ENCODE measurements at regions not wholly inside any gene's neighbourhood (a gene's known extent, or its start where the extent isn't known, plus 50 kb on each side); places are given as distances from the start of the nearest gene placed in this dataset.
"Not testable (repeated sequence)": the region's sequence is repeated elsewhere in the genome, so short reads cannot be mapped to it uniquely, and the experiment has no call there.

DNA sequence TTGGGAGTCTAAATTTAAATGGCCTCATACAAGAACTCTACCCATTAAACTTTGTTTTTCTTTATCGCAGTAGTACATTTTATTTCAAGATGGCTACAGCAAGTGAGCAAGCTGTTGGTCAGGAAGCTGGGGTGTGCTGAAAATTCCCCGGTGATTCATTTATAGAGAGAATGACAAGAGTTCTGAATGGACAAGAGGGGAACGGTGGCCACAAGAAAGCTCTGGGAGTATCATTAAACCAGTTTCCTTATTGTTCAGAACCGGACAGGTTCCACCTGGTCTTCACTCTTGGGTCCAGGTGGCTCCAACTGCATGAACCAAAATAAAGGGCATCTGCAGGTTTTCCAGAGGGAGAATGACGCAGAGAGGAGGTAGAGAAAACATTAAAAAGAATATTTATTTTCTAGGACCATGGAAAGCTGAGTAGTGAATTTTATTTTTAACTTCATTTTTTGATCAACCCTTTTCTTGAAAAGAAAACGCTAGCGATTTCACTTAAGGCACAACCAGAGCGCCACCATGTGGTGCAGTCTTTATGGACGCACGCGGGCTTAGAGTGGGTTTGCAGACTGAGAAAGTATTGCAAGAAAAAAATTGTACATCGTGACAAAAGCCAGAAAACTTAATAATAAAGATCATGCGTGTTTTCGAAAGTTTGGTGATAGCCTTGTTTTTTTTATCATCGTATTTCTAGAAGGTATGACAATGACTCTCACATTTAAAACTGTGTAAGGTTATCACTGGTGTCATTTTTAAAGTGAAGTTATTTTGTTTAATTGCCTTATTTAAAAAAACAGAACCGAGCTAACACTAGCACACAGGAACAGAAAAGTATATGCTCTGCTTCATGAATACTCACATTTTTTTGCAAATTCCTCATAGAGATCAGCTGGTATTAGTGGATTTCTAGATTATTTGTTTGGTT is 97.9 kb upstream of the NOL4 start:
- H3K36me3 Mint-ChIP-seq, result no peaks in the 10 kb centered on the region
- no peak for DNase-seq
- H3K27me3 Mint-ChIP-seq (ENCODE audit: low read depth in 3 of 3), result peaks cover 0 to 2% (median 0%) of the 10 kb centered on the region in 3 donors
- no peak overlapping the region for H3K4me3 Mint-ChIP-seq
- no peaks in the 10 kb centered on the region for H3K4me1 Mint-ChIP-seq
- peaks cover 2 to 20% (median 7%) of the 10 kb centered on the region in 6 donors for H3K9me3 Mint-ChIP-seq
- H3K27ac Mint-ChIP-seq, result no peak overlapping the region

DNA sequence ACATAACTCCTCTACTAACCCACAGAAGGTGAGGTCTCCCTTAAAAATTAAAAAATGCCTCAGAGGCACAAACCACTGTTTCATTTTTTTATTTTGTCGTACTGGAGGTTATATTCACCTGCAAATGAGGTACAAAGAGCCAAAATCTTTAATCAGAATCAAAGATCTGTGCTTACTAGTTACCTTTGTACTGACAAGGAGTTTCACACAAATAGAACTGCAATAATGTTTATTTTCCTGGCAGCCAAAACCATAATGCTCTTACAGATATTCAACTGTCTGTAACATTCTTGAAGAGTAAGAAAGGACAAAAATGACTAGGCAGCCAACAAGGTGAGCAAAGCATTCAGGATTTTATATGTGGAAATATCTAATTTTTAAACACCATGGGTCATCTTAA is 105.1 kb upstream of the NOL4 start:
- DNase-seq, result no peak
- Mint-ChIP-seq H3K36me3 (no peaks in the 10 kb centered on the region), H3K4me1 (no peaks in the 10 kb centered on the region), H3K9me3 (peaks cover 2 to 30% (median 11%) of the 10 kb centered on the region in 6 donors), H3K27me3 (ENCODE audit: low read depth in 3 of 3) (peaks cover 0 to 1% (median 0%) of the 10 kb centered on the region in 3 donors), H3K4me3 (no peak overlapping the region), H3K27ac (no peak overlapping the region)

DNA sequence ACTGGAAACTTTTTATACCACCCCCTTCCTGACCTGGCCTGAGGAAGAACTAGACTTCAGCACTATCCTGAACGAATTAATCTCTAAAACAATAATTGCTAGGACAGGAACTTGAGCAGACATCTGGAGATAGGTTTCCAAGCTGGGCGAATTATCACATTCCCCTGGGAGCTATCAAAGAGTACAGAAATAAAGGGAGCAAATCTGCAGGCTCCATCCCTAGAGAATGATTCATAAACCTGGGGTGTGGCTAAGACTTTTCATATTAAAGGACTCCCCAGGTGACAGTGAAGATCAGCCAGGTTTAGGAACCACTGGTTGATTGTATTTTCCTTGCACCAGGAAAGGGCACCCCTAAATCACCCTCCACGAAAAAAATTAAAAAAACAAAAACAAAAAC is 105.6 kb upstream of the NOL4 start:
- no peaks in the 10 kb centered on the region for H3K4me1 Mint-ChIP-seq
- no peaks in the 10 kb centered on the region for H3K36me3 Mint-ChIP-seq
- no peak overlapping the region for H3K27ac Mint-ChIP-seq
- peaks cover 2 to 30% (median 11%) of the 10 kb centered on the region in 6 donors for H3K9me3 Mint-ChIP-seq
- no peak for DNase-seq
- H3K27me3 Mint-ChIP-seq (ENCODE audit: low read depth in 3 of 3), result peaks cover 0 to 1% (median 0%) of the 10 kb centered on the region in 3 donors
- H3K4me3 Mint-ChIP-seq, result no peak overlapping the region

DNA sequence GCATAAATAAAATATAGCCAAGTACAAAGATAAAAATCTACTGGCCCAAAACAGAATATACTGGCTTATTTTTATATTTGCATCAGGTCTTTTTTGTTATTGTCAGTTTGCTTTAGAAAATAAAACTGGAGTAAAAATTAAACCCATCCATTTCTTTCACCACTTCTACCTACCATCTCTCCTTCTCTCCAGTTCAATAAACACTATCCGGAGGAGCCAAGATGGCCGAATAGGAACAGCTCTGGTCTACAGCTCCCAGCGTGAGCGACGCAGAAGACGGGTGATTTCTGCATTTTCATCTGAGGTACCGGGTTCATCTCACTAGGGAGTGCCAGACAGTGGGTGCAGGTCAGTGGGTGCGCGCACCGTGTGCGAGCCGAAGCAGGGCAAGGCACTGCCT is 106.2 kb upstream of the NOL4 start:
- H3K27me3 Mint-ChIP-seq (ENCODE audit: low read depth in 3 of 3); H3K27ac Mint-ChIP-seq; H3K4me1 Mint-ChIP-seq; DNase-seq; H3K4me3 Mint-ChIP-seq; H3K36me3 Mint-ChIP-seq: not testable (repeated sequence)
- H3K9me3 Mint-ChIP-seq, result peaks cover 2 to 25% (median 9%) of the 10 kb centered on the region in 6 donors

DNA sequence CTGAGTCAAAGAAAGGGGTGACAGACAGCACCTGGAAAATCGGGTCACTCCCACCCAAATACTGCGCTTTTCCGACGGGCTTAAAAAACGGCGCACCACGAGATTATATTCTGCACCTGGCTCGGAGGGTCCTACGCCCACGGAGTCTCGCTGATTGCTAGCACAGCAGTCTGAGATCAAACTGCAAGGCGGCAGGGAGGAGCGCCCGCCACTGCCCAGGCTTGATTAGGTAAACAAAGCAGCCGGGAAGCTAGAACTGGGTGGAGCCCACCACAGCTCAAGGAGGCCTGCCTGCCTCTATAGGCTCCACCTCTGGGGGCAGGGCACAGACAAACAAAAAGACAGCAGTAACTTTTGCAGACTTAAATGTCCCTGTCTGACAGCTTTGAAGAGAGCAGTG is 106.6 kb upstream of the NOL4 start:
- H3K4me3 Mint-ChIP-seq, H3K4me1 Mint-ChIP-seq: not testable (repeated sequence)
- H3K9me3 Mint-ChIP-seq, result peaks cover 2 to 24% (median 8%) of the 10 kb centered on the region in 6 donors

DNA sequence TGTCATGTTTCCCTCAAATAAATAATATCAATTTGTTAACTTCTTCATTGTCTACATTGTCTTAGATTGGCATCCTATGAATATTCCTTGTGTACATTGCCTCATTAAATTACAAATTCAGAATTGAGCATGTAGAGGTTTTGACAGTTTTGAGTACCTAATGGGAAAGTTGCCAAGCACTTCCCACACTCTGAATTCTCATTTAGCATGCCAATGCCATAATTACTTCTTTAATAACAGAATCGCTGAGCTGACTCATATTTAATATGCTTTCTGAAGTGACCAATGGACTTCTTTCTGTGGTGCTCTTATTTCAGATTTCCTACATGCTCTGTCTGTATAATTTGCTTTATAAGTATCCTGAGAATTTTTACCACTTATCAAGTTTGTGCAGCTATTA is 114.4 kb upstream of the NOL4 start:
- Mint-ChIP-seq H3K4me1 (no peaks in the 10 kb centered on the region), H3K27ac (no peak overlapping the region), H3K27me3 (ENCODE audit: low read depth in 3 of 3) (peaks cover 0 to 2% (median 2%) of the 10 kb centered on the region in 3 donors), H3K4me3 (no peak overlapping the region), H3K36me3 (no peaks in the 10 kb centered on the region), H3K9me3 (peaks cover 0 to 8% (median 4%) of the 10 kb centered on the region in 6 donors)
- DNase-seq, result no peak

More for the DNA sequence above, 106.6 kb upstream of the NOL4 start:
- H3K36me3 Mint-ChIP-seq; H3K27ac Mint-ChIP-seq; DNase-seq; H3K27me3 Mint-ChIP-seq (ENCODE audit: low read depth in 3 of 3): not testable (repeated sequence)

DNA sequence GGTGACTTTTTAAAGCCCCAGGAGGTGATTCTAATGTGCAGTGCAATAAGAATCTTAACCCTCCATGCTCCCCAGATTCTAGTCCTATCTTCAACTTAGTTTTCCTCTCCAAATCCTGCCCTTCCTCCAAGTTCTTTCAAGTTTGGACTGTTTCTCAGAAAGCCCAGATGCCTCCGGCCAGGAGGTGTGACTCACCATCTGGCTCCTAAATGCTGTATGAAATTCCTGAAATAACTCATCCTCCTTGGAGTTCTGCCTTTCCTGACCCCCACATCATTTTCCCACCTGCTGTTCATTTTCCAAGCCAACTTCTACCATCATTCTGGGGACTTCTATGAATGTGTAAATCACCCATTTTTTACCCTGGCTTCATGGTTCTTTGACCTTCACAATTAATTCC is 118.2 kb upstream of the NOL4 start:
- H3K4me3 Mint-ChIP-seq, result no peak overlapping the region
- peaks cover 0 to 11% (median 4%) of the 10 kb centered on the region in 6 donors for H3K9me3 Mint-ChIP-seq
- no peaks in the 10 kb centered on the region for H3K4me1 Mint-ChIP-seq
- H3K27ac Mint-ChIP-seq, result no peak overlapping the region
- no peak for DNase-seq
- H3K36me3 Mint-ChIP-seq, result no peaks in the 10 kb centered on the region
- H3K27me3 Mint-ChIP-seq (ENCODE audit: low read depth in 3 of 3), result peaks cover 0 to 2% (median 2%) of the 10 kb centered on the region in 3 donors

DNA sequence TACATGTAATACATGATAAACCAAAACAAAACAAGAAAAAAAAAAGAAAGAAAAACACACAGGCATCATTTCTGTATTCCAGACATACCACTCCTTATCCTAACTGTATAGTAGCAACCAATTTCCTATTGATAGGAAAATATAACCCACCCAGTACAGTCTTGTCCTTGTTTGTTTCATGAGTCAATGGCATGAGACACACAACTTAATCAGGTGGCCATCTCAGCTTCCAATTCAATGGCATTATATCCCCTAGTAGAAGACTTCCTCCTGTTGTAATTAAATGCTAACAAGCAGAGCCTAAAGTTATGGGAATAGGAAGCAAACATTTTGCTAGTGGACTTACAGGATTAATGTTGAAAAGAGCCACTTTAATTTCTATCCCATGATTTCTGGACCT is 121.0 kb upstream of the NOL4 start:
- Mint-ChIP-seq H3K9me3 (peaks cover 0 to 16% (median 5%) of the 10 kb centered on the region in 6 donors), H3K27ac (no peak overlapping the region), H3K4me1 (no peaks in the 10 kb centered on the region), H3K27me3 (ENCODE audit: low read depth in 3 of 3) (no peaks in the 10 kb centered on the region), H3K4me3 (no peak overlapping the region), H3K36me3 (no peaks in the 10 kb centered on the region)
- DNase-seq, result no peak

DNA sequence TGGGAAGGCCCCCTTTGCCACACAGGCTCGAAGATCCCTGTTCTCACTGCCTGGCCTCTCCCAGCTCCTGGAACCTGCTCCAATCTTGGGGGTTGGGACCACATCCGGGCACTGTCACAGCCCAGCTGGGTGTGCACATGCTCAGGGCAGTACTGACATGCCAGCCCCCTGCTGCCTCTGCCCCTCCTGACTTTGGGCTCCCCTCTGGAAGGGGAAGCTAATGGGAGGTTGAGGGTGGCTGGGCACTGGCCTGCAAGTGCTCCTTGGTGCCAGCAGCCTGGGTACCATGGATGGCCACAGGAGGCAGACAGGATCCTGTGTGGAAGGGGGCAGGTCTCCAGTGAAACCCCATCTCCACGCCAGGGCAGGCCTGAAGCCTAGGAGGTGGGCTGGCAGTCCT is 126.1 kb upstream of the NOL4 start:
- Mint-ChIP-seq H3K27me3 (ENCODE audit: low read depth in 3 of 3) (no peaks in the 10 kb centered on the region), H3K4me3 (no peak overlapping the region)

DNA sequence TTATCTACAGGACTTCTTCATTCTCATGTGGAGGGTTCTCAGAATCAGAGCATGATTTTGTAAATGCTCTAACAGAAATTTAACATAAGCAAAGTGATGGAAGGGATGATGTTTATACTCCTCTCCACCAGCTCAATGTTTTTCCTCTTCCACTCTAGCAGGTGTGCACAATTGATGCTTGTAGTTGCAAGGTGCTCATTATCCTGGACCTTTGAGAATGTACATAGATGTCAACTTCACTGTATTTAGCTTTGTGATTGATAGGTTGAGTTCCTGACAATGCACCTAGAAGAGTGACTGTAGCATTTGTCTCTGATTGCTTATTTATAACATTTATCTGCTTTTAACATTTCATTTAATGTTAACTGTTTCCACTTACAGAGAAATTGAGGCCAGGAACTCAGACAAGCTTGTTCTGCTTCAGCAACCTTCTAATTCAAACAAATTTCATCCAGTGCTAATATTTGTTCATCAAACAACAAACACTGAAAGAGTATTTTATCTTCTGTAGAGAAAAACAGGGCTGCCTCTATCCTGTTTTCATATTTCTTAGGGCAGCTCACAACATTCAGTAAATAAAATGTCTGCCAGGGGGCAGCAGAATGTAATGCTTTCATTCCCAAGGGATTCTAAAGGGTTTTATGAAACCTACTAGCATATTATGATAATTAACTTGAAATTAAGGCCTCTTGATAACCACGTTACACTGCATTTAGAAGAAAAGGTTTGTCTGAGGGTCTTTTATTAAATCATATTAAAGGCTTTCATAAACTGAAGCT is 127.9 kb upstream of the NOL4 start:
- Mint-ChIP-seq H3K36me3 (no peaks in the 10 kb centered on the region), H3K27me3 (ENCODE audit: low read depth in 3 of 3) (no peaks in the 10 kb centered on the region), H3K4me3 (no peak overlapping the region), H3K4me1 (no peaks in the 10 kb centered on the region), H3K9me3 (peaks cover 0 to 27% (median 8%) of the 10 kb centered on the region in 6 donors), H3K27ac (no peak overlapping the region)
- DNase-seq, result no peak

More for the DNA sequence above, 126.1 kb upstream of the NOL4 start:
- H3K9me3 Mint-ChIP-seq, result peaks cover 0 to 28% (median 4%) of the 10 kb centered on the region in 6 donors
- H3K27ac Mint-ChIP-seq, result no peak overlapping the region
- no peaks in the 10 kb centered on the region for H3K36me3 Mint-ChIP-seq
- no peaks in the 10 kb centered on the region for H3K4me1 Mint-ChIP-seq
- no peak for DNase-seq

DNA sequence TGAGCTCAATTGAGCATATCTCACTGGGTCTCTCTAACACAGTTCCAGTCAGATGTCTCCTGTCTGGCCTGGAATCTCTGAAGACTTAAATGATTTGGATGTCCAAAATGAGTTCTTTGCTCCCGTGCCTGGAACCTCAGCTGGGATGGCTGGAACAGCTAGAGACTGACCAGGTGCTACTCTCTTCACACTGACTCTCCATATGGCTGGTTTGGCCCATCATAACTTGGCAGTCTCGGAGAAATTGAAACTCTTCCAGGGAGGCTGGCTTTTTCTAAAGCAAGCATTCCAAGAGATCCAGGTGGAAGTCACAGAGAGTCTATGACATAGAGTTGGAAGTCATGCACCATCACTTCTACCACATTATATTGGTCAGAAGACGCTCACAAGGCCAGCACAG is 129.6 kb upstream of the NOL4 start:
- H3K9me3 Mint-ChIP-seq, result peaks cover 0 to 42% (median 8%) of the 10 kb centered on the region in 6 donors
- H3K4me1 Mint-ChIP-seq, result no peaks in the 10 kb centered on the region
- DNase-seq, result no peak
- peaks cover 0 to 1% (median 0%) of the 10 kb centered on the region in 3 donors for H3K27me3 Mint-ChIP-seq (ENCODE audit: low read depth in 3 of 3)
- no peaks in the 10 kb centered on the region for H3K36me3 Mint-ChIP-seq
- no peak overlapping the region for H3K4me3 Mint-ChIP-seq
- H3K27ac Mint-ChIP-seq, result no peak overlapping the region

DNA sequence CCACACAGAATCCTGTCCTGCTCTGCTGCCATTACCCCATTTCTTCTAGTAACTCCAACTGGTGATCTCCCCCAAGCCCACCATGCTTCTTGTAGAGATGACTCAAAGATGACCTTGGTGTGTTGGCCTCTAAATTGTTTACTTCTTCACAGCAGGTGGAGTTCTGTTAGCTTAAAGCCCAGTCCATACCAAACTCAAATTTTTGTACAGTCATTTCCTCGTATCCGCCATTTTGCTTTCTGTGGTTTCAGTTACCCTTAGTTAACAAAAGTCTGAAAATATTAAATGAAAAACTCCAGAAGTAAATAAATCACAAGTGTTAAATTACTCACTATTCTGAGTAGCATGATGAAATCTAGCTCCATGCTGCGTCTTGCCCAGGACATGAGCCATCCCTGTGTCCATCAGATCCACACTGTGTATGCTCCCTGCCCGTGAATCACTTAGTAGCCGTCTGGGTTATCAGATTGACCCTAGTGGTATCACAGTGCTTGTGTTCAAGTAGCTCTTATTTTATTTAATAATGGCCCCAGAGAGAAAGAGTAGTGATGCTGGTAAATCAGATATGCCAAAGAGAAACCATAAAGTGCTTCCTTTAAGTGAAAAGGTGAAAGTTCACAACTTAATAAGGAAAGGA is 133.3 kb upstream of the NOL4 start:
- Mint-ChIP-seq H3K27me3 (ENCODE audit: low read depth in 3 of 3) (peaks cover 0 to 6% (median 0%) of the 10 kb centered on the region in 3 donors), H3K36me3 (peaks cover 0 to 4% (median 0%) of the 10 kb centered on the region in 3 donors), H3K4me1 (no peaks in the 10 kb centered on the region), H3K4me3 (no peak overlapping the region), H3K27ac (no peak overlapping the region), H3K9me3 (peaks cover 0 to 32% (median 6%) of the 10 kb centered on the region in 6 donors)
- no peak for DNase-seq

DNA sequence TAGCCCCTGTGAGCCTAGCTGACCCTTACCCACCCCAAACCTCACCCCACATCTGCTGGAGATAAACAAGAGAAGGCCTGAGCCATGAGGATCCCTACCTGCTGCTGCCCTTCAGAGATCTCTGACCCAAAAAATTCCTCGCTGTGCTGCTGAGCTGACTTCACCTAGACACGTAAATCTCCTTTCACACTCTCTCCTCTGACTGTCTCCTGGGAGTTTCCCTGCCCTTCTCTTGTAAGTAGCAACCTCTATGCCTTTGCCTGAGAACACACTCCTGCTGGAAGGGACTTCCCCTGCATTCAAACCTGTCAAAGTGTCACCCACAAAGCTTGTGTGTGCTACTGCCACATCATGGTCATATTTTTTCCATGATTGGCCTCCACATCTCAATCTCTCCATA is 134.2 kb upstream of the NOL4 start:
- Mint-ChIP-seq H3K4me3 (no peak overlapping the region), H3K36me3 (peaks cover 0 to 4% (median 0%) of the 10 kb centered on the region in 3 donors), H3K27ac (no peak overlapping the region), H3K27me3 (ENCODE audit: low read depth in 3 of 3) (peaks cover 0 to 6% (median 0%) of the 10 kb centered on the region in 3 donors), H3K4me1 (no peaks in the 10 kb centered on the region), H3K9me3 (peaks cover 0 to 32% (median 7%) of the 10 kb centered on the region in 6 donors)
- no peak for DNase-seq
